CD14-positive monocyte (primary cell): ENCODE measurements at regions not wholly inside any gene's neighbourhood (a gene's known extent, or its start where the extent isn't known, plus 50 kb on each side); places are given as distances from the start of the nearest gene placed in this dataset.

Source experiments
- DNase-seq, 3 donors: peaks; one replicate each; pipeline ENCODE4 v3.0.0-alpha.2; 2011 to 2022
- H2AFZ ChIP-seq: 2 replicates; pipeline ENCODE4 v1.6.0; 2012; ENCODE audit warnings: mild to moderate bottlenecking, low read depth, low read length, inconsistent platforms; ENCODE audit not compliant: insufficient read depth, poor library complexity, severe bottlenecking
- H3K27ac ChIP-seq, 2 donors: 1 replicate in 1 of 2; 2 replicates in 1 of 2; pipeline ENCODE4 v1.5.1; 2012 to 2013; ENCODE audit warnings: low read length in 2 of 2, control low read depth in 1 of 2, inconsistent platforms in 1 of 2, low read depth in 1 of 2, mild to moderate bottlenecking in 1 of 2
- H3K27me3 ChIP-seq, 2 donors: one replicate each; pipeline versions ENCODE4 v1.6.0 to v1.6.1; 2011 to 2013; ENCODE audit warnings: low read length in 2 of 2; ENCODE audit not compliant: control insufficient read depth in 2 of 2, insufficient read depth in 2 of 2
- H3K36me3 ChIP-seq, 2 donors: replicated peaks in 1 of 2; 1 replicate in 1 of 2; 2 replicates in 1 of 2; pipeline versions ENCODE4 v1.5.1 to v1.6.1; 2012 to 2013; ENCODE audit warnings: low read length in 2 of 2, control low read depth in 1 of 2, inconsistent platforms in 1 of 2, mild to moderate bottlenecking in 1 of 2; ENCODE audit not compliant: insufficient read depth in 2 of 2, control insufficient read depth in 1 of 2
- H3K4me1 ChIP-seq, 2 donors: 1 replicate in 1 of 2; 2 replicates in 1 of 2; pipeline versions ENCODE4 v1.5.1 to v1.6.1; 2012 to 2013; ENCODE audit warnings: low read length in 2 of 2, control low read depth in 1 of 2, inconsistent platforms in 1 of 2, mild to moderate bottlenecking in 1 of 2, moderate library complexity in 1 of 2; ENCODE audit not compliant: insufficient read depth in 2 of 2, control insufficient read depth in 1 of 2
- H3K4me2 ChIP-seq: replicated peaks from 2 replicates; pipeline ENCODE3; 2012; ENCODE audit warnings: low read length, moderate library complexity, mild to moderate bottlenecking; ENCODE audit not compliant: poor library complexity, severe bottlenecking; ENCODE audit errors: extremely low read depth
- H3K4me3 ChIP-seq, 3 experiments: fragments of 200-600 bp in 1 of 3; sonication (generic) in 1 of 3; replicated peaks in 1 of 3; 1 replicate in 2 of 3; 2 replicates in 1 of 3; pipeline ENCODE4 v1.5.1; 2011 to 2013; ENCODE audit warnings: low read length in 3 of 3, mild to moderate bottlenecking in 3 of 3, control low read depth in 2 of 3, low read depth in 2 of 3, inconsistent platforms in 1 of 3, moderate library complexity in 1 of 3
- H3K79me2 ChIP-seq: 2 replicates; pipeline ENCODE4 v1.6.0; 2012; ENCODE audit warnings: mild to moderate bottlenecking, control low read depth, inconsistent platforms, low read length, moderate library complexity; ENCODE audit not compliant: insufficient read depth
- H3K9ac ChIP-seq: 2 replicates; pipeline ENCODE4 v1.6.0; 2017; ENCODE audit warnings: low read length, mild to moderate bottlenecking; ENCODE audit not compliant: insufficient read depth, poor library complexity, severe bottlenecking
- H3K9me3 ChIP-seq, 2 donors: replicated peaks in 1 of 2; 1 replicate in 1 of 2; 2 replicates in 1 of 2; pipeline versions ENCODE4 v1.5.1 to v1.6.1; 2012 to 2013; ENCODE audit warnings: low read length in 2 of 2, control low read depth in 1 of 2; ENCODE audit not compliant: control insufficient read depth in 1 of 2, insufficient read depth in 1 of 2
- H4K20me1 ChIP-seq: 2 replicates; pipeline ENCODE4 v1.6.0; 2012; ENCODE audit warnings: mild to moderate bottlenecking, low read length, control low read depth, moderate library complexity; ENCODE audit not compliant: insufficient read depth
- H3K27ac Mint-ChIP-seq, 7 donors: one replicate each; pipeline ENCODE4 v1.8.0; 2020; ENCODE audit warnings: mild to moderate bottlenecking in 7 of 7, mixed read lengths in 7 of 7, moderate library complexity in 6 of 7, inconsistent platforms in 2 of 7
- H3K27me3 Mint-ChIP-seq, 3 donors: one replicate each; pipeline ENCODE4 v1.8.0; 2021 to 2022; ENCODE audit warnings: low read depth in 3 of 3, mild to moderate bottlenecking in 3 of 3, mixed read lengths in 3 of 3, moderate library complexity in 3 of 3, inconsistent platforms in 1 of 3
- H3K36me3 Mint-ChIP-seq, 2 donors: one replicate each; pipeline ENCODE4 v1.8.0; 2020; ENCODE audit warnings: mixed read lengths in 2 of 2, inconsistent platforms in 1 of 2, mild to moderate bottlenecking in 1 of 2
- H3K4me1 Mint-ChIP-seq: one replicate; pipeline ENCODE4 v1.8.0; 2020; ENCODE audit warnings: mild to moderate bottlenecking, mixed read lengths
- H3K4me3 Mint-ChIP-seq, 2 donors: one replicate each; pipeline ENCODE4 v1.8.0; 2020; ENCODE audit warnings: mild to moderate bottlenecking in 2 of 2, mixed read lengths in 2 of 2, moderate library complexity in 1 of 2
- H3K9me3 Mint-ChIP-seq, 7 donors: one replicate each; pipeline ENCODE4 v1.8.0; 2020 to 2022; ENCODE audit warnings: mixed read lengths in 7 of 7, mild to moderate bottlenecking in 6 of 7, moderate library complexity in 6 of 7, inconsistent platforms in 2 of 7
- CTCF ChIP-seq: fragments of 200-600 bp; IDR thresholded peaks from one replicate; pipeline ENCODE4 v1.8.0; 2022; ENCODE audit warnings: antibody characterized with exemption, mild to moderate bottlenecking
- WGBS: methylation state at CpG from one replicate; pipeline ENCODE4 v1.1.5; 2013; ENCODE audit warnings: missing lambda C conversion rate; ENCODE audit not compliant: insufficient coverage; 5-methylcytosine and 5-hydroxymethylcytosine counted together
- intact Hi-C, 2 donors: fragments of 100-400 bp; cut with micrococcal nuclease; formaldehyde crosslinking; loops; one replicate each; pipeline versions ENCODE4 v1.15.0 to v1.15.1; 2023

- Mint-ChIP-seq H3K4me1 (no peaks in the 10 kb centered on the region), H3K27me3 (peaks cover 0 to 2% (median 0%) of the 10 kb centered on the region in 3 donors), H3K9me3 (peaks cover 0 to 8% (median 2%) of the 10 kb centered on the region in 7 donors), H3K27ac (no peak overlapping the region), H3K36me3 (no peaks in the 10 kb centered on the region), H3K4me3 (no peak overlapping the region)
- WGBS: 100% methylated on average over 1 of the region's 2 CpGs
- no peaks in the 10 kb centered on the region for H4K20me1 ChIP-seq
- DNase-seq: no peak
- intact Hi-C loops: no loop called here
- no peak overlapping the region for H3K27ac ChIP-seq
- H3K9me3 ChIP-seq: no peaks in the 10 kb centered on the region
- no peak for TF ChIP-seq CTCF
- H3K36me3 ChIP-seq: no peaks in the 10 kb centered on the region
- no peaks in the 10 kb centered on the region for H3K27me3 ChIP-seq
- no peak overlapping the region for H3K4me2 ChIP-seq
- H3K4me1 ChIP-seq: no peaks in the 10 kb centered on the region
- no peak overlapping the region for H2AFZ ChIP-seq
- no peak overlapping the region for H3K4me3 ChIP-seq
- no peaks in the 10 kb centered on the region for H3K79me2 ChIP-seq
- H3K9ac ChIP-seq: no peak overlapping the region
These were observed 474.4 kb downstream of the NOVA1 start for GRCh38 chr14:26123459-26123858.

- Mint-ChIP-seq H3K36me3 (no peaks in the 10 kb centered on the region), H3K27ac (no peak overlapping the region), H3K4me3 (no peak overlapping the region), H3K9me3 (peaks cover 0 to 8% (median 2%) of the 10 kb centered on the region in 7 donors), H3K27me3 (no peaks in the 10 kb centered on the region), H3K4me1 (no peaks in the 10 kb centered on the region)
- no peak overlapping the region for H3K9ac ChIP-seq
- no peak overlapping the region for H2AFZ ChIP-seq
- TF ChIP-seq CTCF: no peak
- no peak overlapping the region for H3K4me2 ChIP-seq
- H3K4me1 ChIP-seq: no peaks in the 10 kb centered on the region
- intact Hi-C loops: no loop called here
- no peaks in the 10 kb centered on the region for H3K27me3 ChIP-seq
- no peaks in the 10 kb centered on the region for H4K20me1 ChIP-seq
- no peak overlapping the region for H3K27ac ChIP-seq
- no peak for DNase-seq
- no peaks in the 10 kb centered on the region for H3K9me3 ChIP-seq
- no peaks in the 10 kb centered on the region for H3K79me2 ChIP-seq
- 21% methylated on average over 2 of the region's 3 CpGs for WGBS
- H3K4me3 ChIP-seq: no peak overlapping the region
- H3K36me3 ChIP-seq: no peaks in the 10 kb centered on the region
These were observed 476.7 kb downstream of the NOVA1 start for GRCh38 chr14:26121181-26121580.
